WTC11 (cell line): ENCODE measurements at regions not wholly inside any gene's neighbourhood (a gene's known extent, or its start where the extent isn't known, plus 50 kb on each side); places are given as distances from the start of the nearest gene placed in this dataset.

ENCODE experiments used
- SP1 ChIP-seq: sonication (generic); formaldehyde crosslinking; conservative IDR thresholded peaks from 2 replicates; pipeline ENCODE4 v1.8.1; 2022; ENCODE audit warnings: missing genetic modification reagents
- TF ChIP-seq, protein P1 (sequence below): sonication (generic); formaldehyde crosslinking; IDR thresholded peaks from 2 replicates; pipeline ENCODE4 v1.8.0; 2022; ENCODE audit warnings: mild to moderate bottlenecking, missing genetic modification reagents
- TF ChIP-seq, protein P2 (sequence below): fragments of 200-600 bp; IDR thresholded peaks from 2 replicates; pipeline ENCODE4 v1.8.0; 2022; ENCODE audit warnings: antibody characterized with exemption

DNA sequence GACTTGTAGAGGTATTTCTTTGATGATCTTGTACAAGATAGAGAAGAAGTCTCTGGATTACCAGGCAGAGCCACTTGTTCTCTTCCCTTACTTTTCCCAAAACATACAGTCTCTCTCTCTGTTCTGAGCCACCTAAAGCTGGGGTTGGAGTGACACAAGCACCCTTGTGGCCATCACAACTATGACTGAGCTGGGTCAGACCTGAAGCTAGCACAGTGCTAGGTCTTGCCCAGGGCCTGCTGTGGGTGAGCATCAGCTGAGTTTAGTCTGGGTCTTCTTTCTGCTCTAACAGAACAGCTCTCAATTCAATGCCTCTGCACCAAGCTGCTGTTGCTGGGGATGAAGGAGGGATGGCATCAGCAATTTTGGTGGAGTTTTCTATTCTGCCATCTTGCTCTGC, 110.2 kb downstream of the HTR1B start:
- TF ChIP-seq, protein P1, sequence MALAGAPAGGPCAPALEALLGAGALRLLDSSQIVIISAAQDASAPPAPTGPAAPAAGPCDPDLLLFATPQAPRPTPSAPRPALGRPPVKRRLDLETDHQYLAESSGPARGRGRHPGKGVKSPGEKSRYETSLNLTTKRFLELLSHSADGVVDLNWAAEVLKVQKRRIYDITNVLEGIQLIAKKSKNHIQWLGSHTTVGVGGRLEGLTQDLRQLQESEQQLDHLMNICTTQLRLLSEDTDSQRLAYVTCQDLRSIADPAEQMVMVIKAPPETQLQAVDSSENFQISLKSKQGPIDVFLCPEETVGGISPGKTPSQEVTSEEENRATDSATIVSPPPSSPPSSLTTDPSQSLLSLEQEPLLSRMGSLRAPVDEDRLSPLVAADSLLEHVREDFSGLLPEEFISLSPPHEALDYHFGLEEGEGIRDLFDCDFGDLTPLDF, result no peak
- TF ChIP-seq SP1, result no peak
- TF ChIP-seq, protein P2, sequence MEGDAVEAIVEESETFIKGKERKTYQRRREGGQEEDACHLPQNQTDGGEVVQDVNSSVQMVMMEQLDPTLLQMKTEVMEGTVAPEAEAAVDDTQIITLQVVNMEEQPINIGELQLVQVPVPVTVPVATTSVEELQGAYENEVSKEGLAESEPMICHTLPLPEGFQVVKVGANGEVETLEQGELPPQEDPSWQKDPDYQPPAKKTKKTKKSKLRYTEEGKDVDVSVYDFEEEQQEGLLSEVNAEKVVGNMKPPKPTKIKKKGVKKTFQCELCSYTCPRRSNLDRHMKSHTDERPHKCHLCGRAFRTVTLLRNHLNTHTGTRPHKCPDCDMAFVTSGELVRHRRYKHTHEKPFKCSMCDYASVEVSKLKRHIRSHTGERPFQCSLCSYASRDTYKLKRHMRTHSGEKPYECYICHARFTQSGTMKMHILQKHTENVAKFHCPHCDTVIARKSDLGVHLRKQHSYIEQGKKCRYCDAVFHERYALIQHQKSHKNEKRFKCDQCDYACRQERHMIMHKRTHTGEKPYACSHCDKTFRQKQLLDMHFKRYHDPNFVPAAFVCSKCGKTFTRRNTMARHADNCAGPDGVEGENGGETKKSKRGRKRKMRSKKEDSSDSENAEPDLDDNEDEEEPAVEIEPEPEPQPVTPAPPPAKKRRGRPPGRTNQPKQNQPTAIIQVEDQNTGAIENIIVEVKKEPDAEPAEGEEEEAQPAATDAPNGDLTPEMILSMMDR, result no peak
